Medulla oblongata (tissue), 1 donor: ENCODE measurements at regions not wholly inside any gene's neighbourhood (a gene's known extent, or its start where the extent isn't known, plus 50 kb on each side); places are given as distances from the start of the nearest gene placed in this dataset.

Experiments
- DNase-seq: peaks from one replicate; pipeline ENCODE4 v3.0.0-alpha.2; 2015; ENCODE audit errors: extremely low spot score

DNA sequence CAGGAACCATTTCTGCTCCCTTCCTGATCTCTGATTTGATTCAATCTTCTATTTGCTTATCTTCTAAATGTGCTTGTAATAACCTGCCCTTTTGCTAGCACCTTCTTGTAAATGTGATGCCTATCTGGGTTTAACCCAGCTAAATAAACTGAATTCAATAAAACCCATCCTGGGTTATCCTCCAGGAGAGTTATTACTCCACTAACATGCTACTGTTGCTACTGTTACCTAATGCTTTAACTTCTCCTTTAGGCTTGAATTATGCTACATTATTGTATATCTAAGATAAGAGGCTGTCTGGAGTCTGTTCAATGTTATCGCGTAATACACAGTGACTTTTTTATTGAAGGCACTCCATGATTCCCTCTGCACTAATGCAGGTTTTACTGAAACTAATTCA is 206.5 kb upstream of the CTAGE1 start:
- DNase-seq: no peak

DNA sequence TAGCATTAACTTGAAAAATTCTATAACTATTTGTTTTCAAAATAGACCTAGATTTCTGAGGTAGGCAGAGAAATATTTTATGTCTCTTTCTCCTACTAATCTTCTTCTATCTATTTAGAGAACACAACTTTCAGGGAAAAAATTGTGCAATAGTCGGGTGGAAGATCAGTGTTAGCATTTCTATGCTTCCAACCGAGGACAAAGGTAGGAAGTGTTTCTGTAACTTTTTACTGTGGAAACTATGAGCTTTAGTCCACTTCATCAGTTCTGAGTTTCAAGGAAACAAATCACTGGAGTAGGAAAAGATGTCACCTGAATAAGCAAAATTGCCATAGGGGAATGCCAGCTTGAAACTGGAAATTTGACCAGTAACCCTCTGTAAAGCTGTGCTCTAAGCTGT is 207.7 kb upstream of the CTAGE1 start:
- DNase-seq: no peak

DNA sequence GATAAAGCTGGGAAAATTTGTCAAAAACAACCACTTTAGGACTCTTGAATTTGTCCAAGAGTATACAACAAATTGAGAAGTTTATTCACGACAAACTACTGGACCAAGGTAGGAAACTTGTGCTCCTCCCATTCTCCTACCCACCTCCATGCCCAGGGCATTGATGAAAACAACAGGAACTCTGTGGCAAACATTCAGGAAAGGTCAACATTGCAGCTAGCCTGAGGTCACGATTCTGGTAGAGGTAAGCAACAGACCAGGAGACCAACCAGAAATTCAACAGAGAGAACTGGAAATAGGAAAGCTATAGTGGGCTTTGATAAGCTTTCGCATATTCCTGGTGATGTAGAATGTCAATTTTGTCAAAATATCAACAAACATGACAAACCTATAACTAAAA is 209.1 kb upstream of the CTAGE1 start:
- DNase-seq: no peak

DNA sequence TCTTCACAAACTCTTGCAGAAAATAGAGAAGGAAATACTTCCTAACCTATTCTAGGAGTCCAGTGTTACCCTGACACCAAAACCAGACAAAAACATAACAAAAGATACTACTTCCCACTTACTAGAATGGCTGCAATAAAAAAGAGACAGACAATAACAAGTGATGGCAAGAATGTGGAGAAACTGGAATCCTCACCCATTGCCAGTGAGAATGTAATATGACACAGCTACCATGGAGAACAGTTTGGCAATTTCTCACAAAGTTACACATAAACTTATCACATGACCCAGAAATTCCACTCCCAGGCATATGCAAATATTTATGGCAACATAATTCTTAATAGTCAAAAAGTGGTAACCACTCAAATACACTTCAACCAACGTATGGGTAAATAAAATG is 209.8 kb upstream of the CTAGE1 start:
- DNase-seq: no peak

DNA sequence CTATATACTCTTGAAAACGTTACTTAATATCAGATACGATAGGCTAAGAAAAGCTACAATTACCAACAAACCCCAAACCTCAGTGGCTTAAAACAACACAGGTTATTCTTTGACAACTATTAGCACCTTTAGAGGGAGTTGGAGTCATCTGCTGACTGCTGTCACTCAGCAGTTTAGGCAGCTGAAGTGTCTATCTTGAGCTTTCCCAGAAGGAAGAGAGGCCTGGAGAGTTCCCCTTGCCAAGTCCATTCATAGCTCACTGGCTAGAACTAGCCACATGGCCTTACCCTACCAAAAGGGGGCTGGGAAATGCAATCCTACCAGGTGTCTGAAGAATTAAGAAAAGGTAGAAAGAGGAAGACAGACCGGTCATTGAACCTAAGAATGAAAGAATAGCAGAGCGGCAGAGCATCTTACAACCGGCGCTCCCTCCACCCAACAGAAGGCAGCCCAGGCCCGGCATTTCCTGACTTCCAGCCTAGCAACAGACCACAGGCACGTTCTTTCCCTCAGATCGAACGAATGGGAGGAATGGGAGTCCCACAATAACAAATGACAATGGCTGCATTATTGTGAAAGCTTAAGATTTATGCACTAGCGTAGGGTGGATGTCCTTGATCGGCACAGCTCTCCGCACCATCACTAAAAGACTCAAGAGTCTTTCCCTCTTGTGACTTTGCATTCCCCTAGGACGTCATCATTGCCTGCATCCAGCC is 211.2 kb upstream of the CTAGE1 start:
- DNase-seq: no peak

DNA sequence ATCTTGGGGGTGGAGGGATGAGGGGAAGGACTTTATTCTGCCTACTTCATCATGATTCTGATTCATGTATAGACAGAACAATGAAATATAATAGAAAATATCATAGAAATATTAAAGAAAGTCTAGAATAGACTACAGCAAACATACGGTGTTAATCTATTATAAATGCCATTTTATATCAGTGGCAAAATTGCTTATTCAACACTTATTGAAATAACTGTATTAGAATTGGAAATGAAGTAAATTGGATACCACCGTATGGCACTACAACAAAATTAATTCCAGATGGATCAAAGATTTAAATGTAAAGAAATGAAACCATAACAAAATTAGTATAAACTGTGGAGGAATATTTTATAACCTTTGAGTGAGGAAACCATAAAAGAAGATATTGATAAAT is 213.3 kb upstream of the CTAGE1 start:
- DNase-seq: no peak

DNA sequence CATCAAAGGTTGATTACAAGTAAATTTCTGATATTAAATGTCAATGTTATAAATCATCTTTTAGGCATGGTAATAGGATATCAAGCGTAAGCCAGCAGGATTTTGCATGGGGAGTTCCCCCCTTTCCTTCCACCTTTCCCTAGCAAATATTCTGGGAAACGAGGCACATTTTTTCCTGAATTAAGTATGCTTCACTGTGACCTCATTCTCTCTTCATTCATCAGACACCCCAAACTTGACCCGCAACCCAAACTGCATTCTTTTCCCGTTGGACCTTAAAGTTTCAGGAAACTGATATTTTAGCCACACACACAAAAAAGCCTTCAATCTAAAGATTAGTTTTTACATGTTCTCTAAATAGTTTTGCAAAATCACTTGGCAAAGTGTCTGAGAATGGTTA is 214.5 kb upstream of the CTAGE1 start:
- no peak for DNase-seq

DNA sequence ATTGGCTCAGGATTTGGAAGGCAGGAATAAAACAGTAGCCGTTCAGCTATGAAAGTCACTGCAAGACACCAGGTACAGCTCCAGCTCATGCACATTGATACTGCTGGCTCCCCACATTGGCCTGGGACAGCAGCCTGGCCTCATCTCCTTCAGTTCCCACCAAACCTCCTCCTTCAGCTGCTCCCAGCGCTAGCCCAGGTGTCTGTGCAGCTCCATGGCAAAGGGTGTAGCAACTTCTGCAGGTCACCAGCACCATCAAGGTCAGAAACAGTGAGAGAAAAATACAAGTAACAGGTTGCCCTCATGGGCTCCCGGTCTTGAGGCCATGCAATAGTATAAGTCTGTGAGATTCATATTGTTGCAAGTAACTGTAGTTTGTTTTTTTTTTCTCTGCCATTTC is 216.7 kb upstream of the CTAGE1 start:
- no peak for DNase-seq

DNA sequence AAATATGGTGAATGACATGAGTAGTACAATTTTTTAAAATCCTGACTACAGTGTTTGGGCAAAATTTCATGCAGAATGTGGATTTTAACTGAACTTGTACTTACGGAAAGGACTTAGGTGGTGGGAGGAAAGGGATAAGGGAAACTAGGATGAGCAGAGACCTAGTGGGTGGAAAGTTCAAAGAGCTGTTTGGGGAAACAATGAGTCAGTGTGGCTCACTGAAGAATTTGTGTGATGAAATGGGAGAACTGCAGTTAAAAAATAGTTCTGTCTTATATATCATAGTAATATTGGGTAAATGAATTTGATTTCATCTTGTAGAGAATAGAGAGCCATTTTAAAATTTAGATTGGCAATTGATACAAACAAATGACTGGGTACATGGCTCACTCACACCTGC is 220.1 kb upstream of the CTAGE1 start:
- DNase-seq: no peak

DNA sequence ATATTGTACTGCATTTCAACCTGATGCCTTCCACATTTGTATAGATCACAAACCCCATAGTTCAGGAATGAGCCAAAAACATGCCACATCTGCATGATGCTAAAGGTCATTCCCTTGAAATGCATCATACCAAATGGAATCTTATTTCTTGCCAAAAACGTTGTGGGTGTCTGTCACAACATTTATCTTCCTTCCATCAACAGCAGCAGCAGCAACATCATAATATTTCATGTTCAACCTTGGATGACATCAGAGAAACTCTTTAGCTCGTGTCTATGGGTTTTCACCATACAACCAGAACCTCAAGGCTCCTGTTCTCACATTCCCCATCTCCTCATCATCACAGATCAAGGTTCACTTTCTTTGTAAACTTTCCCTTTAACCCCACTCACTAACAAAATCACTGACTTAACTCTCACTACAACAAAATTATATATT is 221.3 kb upstream of the CTAGE1 start:
- no peak for DNase-seq

DNA sequence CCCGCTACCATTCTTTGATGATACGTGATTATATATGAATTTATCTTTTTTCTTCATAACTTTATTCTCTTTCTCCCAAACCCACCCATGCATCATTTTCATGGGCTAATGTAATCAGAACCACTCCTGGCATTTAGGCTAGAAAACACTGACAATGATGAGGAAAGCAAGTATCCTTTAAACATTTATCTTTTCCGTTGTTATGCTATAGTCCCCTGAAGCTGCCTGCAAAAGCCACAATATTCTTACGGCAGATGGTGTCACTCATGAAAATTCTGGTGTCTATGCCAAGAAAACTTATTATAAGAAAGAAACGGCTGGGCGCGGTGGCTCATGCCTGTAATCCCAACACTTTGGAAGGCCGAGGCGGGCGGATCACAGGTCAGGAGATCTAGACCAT is 221.8 kb upstream of the CTAGE1 start:
- no peak for DNase-seq

DNA sequence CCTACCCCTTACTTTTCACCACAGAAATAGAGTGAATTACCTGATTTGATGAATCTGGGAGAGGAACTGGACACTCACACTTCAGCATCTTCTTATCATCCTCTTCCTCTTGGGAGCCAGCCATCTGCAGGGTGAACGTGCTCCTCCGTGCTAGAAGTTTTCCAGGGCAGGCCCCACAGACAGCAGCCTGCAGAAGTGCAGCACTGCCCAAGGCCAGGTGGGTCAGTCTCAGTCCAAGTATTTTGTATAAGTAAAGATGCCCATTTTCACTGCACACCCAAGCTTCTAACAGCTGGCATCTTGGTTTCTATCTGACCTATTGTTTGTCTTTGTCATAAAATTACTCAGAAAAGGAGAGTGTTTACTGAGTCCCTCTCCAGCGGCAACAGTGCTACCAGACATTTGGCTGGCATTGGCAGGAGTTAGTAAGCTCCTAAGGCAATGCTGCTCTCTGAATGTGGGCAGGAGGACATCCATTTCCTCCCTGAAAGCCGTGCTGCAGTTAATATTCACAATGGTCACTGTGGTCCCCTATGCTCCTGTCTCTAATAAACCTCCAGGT is 222.6 kb upstream of the CTAGE1 start:
- no peak for DNase-seq

DNA sequence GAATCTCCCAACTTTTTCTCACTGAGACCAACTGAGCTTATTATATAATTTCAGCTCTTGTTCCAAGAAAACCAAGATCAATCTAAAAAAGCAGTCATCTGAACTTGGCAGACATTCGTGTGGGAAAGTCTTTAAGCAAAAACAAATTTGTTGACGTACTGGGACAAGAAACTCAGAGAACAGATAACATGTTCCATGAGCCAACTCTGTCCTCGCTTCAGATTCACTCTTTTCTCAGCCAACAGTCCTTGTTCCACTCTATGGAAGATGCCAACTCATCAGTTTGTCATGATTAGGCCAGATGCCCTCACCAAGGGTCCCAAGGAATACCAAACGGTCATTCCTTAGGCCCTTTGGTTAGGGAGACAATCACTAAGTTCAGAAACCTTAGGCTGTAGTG is 224.2 kb upstream of the CTAGE1 start:
- DNase-seq: no peak

DNA sequence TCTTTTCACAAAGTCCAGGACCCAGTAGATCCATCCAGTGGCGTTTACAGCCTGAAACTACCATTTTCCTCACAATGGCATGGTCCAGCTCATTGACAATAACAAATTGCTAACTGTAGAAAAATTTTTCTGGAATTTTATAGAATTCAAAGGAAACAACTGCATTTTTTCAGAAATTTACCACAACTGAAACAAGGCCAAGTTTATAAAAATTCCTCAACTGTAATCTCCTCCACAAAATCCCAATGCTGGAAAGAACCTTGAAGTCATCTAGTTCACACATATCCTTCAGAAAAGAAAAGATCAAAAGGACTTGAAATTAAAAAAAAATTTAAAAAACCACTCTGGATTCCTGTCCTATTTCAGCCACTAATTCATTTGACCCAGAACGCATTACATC is 226.0 kb upstream of the CTAGE1 start:
- DNase-seq: no peak

DNA sequence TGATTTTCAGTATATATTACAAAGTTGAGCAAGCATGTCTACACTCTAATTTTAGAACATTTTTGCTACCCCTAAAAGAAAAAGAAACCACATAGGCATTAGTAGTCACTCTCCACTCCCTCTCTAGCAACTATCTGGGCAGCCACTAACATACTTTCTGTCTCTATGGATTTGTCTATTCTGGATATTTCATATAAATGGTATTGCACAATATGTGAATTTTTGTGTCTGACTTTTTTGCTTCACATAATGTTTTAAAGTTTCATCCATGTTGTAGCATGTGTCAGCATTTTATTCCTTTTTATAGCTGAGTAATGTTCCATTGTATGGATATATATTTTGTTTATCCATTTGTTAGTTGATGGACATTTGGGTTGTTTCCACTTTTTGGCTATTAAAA is 232.5 kb upstream of the CTAGE1 start:
- no peak for DNase-seq

DNA sequence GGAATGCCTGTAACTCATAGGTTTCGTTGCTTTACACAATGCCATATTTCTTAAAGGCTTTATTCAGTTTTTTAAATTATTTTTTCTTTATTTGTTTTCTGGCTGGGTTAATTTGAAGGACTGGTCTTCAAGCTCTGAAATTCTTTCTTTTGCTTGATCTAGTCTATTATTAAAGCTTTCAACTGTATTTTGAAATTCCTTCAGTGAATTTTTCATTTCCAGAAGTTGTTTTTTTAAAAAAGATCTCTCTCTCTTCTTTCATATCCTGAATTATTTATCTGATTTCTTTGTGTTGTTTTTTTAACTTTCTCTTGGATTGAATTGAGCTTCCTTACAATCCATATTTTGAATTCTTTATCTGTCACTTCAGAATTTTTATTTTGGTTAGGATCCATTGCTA is 239.9 kb upstream of the CTAGE1 start:
- DNase-seq: no peak

DNA sequence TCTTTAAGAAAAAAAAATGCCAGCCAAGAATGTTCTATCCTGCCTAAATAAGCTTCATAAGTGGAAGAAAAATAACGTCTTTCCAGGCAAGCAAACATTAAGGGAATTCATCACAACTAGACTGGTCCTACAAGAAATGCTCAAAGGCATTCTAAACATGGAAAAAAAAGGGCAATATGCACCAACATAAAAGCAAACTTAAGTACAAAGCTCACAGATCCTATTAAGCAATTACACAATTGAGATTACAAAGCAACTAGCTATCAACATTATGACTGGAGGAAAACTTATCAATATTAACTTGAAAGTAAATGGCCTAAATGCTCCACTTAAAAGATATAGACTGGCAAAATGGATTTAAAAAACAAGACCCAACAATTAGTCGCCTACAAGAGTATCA is 240.6 kb upstream of the CTAGE1 start:
- no peak for DNase-seq

DNA sequence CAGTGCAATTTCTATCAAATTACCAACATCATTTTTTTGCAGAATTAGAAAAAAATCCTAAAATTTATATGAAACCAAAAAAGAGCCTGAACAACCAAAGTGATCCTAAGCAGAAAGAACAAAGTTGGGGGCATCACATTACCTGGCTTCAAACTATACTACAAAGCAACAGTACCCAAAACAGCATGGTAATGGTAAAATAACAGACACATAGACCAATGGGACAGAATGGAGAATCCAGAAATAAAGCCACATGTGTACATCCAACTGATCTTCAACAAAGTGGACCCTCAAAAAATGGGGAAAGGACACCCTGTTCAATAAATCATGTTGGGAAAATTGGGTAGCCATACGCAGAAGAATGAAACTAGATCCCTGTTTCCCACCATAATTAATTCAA is 245.7 kb upstream of the CTAGE1 start:
- no peak for DNase-seq

DNA sequence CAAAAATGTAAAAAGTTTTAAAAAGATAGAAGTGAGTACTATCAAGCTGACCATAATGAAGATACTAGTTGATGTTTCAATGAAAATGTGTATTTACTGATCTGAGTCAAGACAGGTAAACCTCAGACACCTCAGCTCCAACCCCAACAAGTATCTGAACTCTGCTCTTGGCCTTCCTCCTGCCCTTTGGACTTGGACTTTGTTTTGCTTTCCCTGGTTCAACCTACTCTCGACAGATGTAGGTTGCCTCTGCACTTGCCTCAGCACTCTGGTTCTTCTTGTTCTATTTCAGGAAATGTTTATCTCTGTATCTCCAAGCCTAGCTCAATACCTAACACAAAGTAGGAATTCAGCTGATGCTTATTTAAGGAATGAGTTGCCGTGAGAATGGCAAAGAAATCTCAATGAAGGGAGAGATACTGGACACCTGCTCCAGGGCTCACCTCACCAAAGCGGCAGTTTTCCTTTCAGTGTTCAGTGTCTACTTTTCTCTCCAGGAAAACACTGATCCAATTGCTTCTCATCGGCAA is 248.8 kb upstream of the CTAGE1 start:
- DNase-seq: no peak

DNA sequence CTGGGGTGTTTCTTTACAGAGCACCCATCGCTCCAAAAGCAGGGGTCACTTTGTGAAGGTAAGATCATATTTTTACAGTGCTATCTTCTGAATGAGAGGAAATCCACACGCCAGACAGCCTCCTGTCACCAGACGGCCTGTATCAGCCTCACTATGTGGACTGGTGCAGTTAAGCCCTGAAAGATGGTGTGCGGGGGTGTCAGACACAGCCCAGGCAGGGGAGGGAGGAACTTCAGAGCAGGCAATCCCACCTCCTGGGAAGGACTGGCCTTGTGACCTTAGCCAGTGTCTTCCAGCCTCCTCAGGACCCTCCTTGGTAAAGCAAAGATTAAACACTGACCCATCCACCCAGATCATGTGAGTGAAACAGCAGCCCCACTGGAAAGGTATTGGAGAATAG is 249.4 kb upstream of the CTAGE1 start:
- no peak for DNase-seq

DNA sequence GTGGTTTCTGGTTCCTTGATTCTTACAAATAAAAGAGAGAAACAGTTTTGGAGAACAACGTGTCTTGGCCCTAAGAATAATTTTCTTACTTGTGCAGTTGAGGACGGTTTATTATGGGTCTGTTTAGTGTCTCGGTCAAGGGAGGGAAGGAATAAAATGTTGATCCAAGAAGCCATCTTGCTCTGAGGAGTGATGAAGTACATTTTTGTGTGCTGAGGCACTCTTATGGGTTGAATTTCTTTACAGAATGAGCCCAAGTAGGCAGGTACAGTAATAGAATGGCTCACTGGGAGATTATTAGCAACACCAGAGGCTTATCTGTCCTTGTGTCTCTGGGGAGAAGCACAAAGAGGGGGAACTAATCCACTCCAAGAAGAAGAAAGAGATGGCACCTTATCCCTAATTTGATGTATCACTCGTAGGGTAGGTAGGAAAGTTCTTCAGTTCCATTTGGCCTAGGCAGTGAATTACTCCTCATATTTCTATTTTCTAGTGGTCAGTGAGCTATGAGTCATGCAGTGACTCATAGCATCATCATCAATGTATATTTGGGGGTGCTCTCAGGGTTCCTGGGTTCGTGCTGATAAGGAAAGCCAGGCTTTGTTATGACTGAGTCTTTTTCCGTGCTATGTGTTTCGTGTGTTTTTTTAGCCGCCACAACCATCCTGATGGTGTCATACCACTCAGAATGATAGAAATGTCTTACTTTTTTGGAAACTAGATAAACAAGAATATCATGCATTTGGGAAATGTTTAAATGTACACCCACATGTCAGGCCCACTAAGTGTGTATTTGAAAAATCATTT is 250.1 kb upstream of the CTAGE1 start:
- DNase-seq: no peak

DNA sequence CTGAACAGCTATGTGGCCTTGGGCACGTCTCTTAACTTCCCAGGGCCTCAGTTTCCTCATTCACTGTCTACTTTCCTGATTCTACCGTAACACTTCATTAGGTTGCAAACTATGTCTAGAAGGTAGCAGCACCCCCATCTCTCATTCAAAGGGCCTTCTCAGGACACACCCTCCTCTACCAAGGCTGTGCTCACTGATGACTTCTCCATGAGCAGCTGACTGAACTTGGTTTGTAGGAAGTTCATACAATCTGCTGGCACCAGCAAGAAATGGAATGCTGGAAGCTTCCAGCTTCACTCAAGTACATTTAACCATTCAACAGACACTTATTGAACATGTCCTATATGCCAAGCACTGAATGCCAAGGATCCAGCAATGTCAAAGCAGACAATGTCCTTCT is 250.8 kb upstream of the CTAGE1 start:
- DNase-seq: no peak

DNA sequence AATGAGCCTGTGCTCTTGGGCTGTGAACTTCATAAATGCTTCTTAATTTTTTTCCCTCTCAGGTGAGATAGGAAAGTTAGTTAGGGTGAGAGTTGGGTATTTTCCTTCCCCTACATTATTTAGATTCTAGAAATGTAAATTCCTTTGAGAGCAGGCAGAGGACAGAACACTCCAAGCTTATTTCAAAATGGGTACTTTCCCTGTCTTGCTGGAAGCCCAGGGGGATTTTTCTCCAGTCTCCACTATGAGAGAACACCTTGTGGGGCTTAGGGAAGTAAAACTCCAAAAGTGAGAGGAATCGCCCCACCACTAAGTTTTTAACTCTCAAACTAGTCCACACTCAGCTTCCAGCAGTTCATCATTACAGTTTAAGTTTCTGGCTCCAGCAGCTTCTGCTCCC is 253.2 kb upstream of the CTAGE1 start:
- DNase-seq: no peak
